A549 (cell line): ENCODE measurements at regions not wholly inside any gene's neighbourhood (a gene's known extent, or its start where the extent isn't known, plus 50 kb on each side); places are given as distances from the start of the nearest gene placed in this dataset.

Experiments used
- ATAC-seq, 2 experiments: fragments of 200-7000 bp in 1 of 2; fragments of >200 bp in 1 of 2; cut with Nextera tagmentation in 1 of 2; cut with Tn5 transposase in 1 of 2; 3 replicates each; pipeline versions ENCODE4 v1.8.0 to v1.9.1; 2018 to 2020; ENCODE audit warnings: mild to moderate bottlenecking in 1 of 2, moderate library complexity in 1 of 2
- CTCF ChIA-PET: fragments of 300-600 bp; sonication (Branson Sonifier 250); formaldehyde crosslinking; extraction: SDS; loops from one replicate; lab custom pipeline; 2021; ENCODE audit warnings: antibody characterized with exemption, inconsistent platforms; lab: Yijun Ruan, JAX
- POLR2A ChIA-PET: fragments of 350-600 bp; formaldehyde crosslinking; extraction: SDS; loops from one replicate; lab custom pipeline; 2021; ENCODE audit warnings: antibody characterized with exemption, inconsistent platforms; lab: Yijun Ruan, JAX
- DNase-seq, 2 experiments: peaks; one replicate each; pipeline versions ENCODE4 v3.0.0 to v3.0.0-alpha.2; 2011 to 2016; ENCODE audit warnings: low read depth in 1 of 2, low spot score in 1 of 2
- FAIRE-seq: peaks from 2 replicates; lab custom pipeline; 2011; peaks lifted over from hg19 to GRCh38; lab: Jason Lieb, UNC
- H3K27ac ChIP-seq, 2 experiments: fragments of >200 bp; sonication (Bioruptor Twin); formaldehyde crosslinking; 3 replicates each; pipeline ENCODE4 v1.5.1; 2016 to 2017
- H3K4me1 ChIP-seq: fragments of >200 bp; sonication (Bioruptor Twin); formaldehyde crosslinking; 3 replicates; pipeline ENCODE4 v1.6.1; 2016
- H3K4me2 ChIP-seq: fragments of >200 bp; sonication (Bioruptor Twin); formaldehyde crosslinking; 3 replicates; pipeline ENCODE4 v1.6.1; 2016
- H3K4me3 ChIP-seq: fragments of >200 bp; sonication (Bioruptor Twin); formaldehyde crosslinking; 3 replicates; pipeline ENCODE4 v1.5.1; 2016
- H3K9me3 ChIP-seq: fragments of >200 bp; sonication (Bioruptor Twin); formaldehyde crosslinking; 3 replicates; pipeline ENCODE4 v1.6.1; 2016
- BHLHE40 ChIP-seq: IDR thresholded peaks from 2 replicates; pipeline ENCODE4 v1.6.1; 2012; ENCODE audit warnings: low read depth, low read length, inconsistent platforms
- CBX8 ChIP-seq: fragments of 200-600 bp; sonication (generic); IDR thresholded peaks from 2 replicates; pipeline ENCODE4 v1.6.1; 2016
- CEBPB ChIP-seq, 2 experiments: fragments of >200 bp in 1 of 2; sonication (Bioruptor Twin) in 1 of 2; formaldehyde crosslinking in 1 of 2; IDR thresholded peaks; 2 replicates each; pipeline ENCODE4 v1.6.1; 2012 to 2016
- CHD4 ChIP-seq: fragments of 200-600 bp; sonication (generic); IDR thresholded peaks from 2 replicates; pipeline ENCODE4 v1.6.1; 2016; ENCODE audit warnings: antibody characterized with exemption, mild to moderate bottlenecking, borderline replicate concordance
- CTCF ChIP-seq: fragments of >200 bp; sonication (Bioruptor Twin); formaldehyde crosslinking; IDR thresholded peaks from 3 replicates; pipeline ENCODE4 v1.5.1; 2016
- E2F6 ChIP-seq: IDR thresholded peaks from 2 replicates; pipeline ENCODE4 v1.6.1; 2012; ENCODE audit warnings: low read depth, borderline replicate concordance
- EHF ChIP-seq: fragments of 250-450 bp; sonication (Bioruptor Pico); IDR thresholded peaks from 2 replicates; pipeline ENCODE4 v1.5.0; 2020; ENCODE audit warnings: mild to moderate bottlenecking
- FOSB ChIP-seq: fragments of 250-450 bp; sonication (Bioruptor Pico); IDR thresholded peaks from 2 replicates; pipeline ENCODE4 v1.5.0; 2020; ENCODE audit warnings: mild to moderate bottlenecking, moderate library complexity
- HES2 ChIP-seq: fragments of >200 bp; sonication (Bioruptor Twin); formaldehyde crosslinking; IDR thresholded peaks from 2 replicates; pipeline ENCODE4 v1.6.1; 2016
- HOXB13 ChIP-seq: fragments of 250-450 bp; sonication (Bioruptor Pico); IDR thresholded peaks from 2 replicates; pipeline ENCODE4 v1.5.0; 2020; ENCODE audit warnings: low read depth, mild to moderate bottlenecking, moderate library complexity
- KDM5A ChIP-seq: fragments of 200-600 bp; sonication (generic); IDR thresholded peaks from 2 replicates; pipeline ENCODE4 v1.6.1; 2016; ENCODE audit warnings: antibody characterized with exemption, mild to moderate bottlenecking
- MAX ChIP-seq: IDR thresholded peaks from 2 replicates; pipeline ENCODE4 v1.6.1; 2012
- MYC ChIP-seq: IDR thresholded peaks from 2 replicates; pipeline ENCODE4 v1.6.1; 2012; ENCODE audit warnings: mild to moderate bottlenecking, inconsistent platforms, low read length, improper control_type of control experiment, borderline replicate concordance
- NFE2L2 ChIP-seq: fragments of 150-350 bp; conservative IDR thresholded peaks from 2 replicates; pipeline ENCODE4 v1.6.1; 2014; ENCODE audit warnings: low read length
- NPAS2 ChIP-seq: fragments of 250-450 bp; sonication (Bioruptor Pico); IDR thresholded peaks from 2 replicates; pipeline ENCODE4 v1.8.0; 2022; ENCODE audit warnings: mild to moderate bottlenecking, moderate library complexity, borderline replicate concordance
- PBX3 ChIP-seq: IDR thresholded peaks from 2 replicates; pipeline ENCODE4 v1.6.1; 2012
- RCOR1 ChIP-seq: fragments of 150-350 bp; IDR thresholded peaks from 2 replicates; pipeline ENCODE4 v1.6.1; 2014; ENCODE audit warnings: antibody characterized with exemption, low read length, low read depth
- REST ChIP-seq: fragments of 200-600 bp; sonication (generic); IDR thresholded peaks from 2 replicates; pipeline ENCODE4 v1.6.1; 2016; ENCODE audit warnings: antibody characterized with exemption, mild to moderate bottlenecking, moderate library complexity
- SMC3 ChIP-seq: fragments of >200 bp; sonication (Bioruptor Twin); formaldehyde crosslinking; IDR thresholded peaks from 3 replicates; pipeline ENCODE4 v1.6.1; 2018; ENCODE audit warnings: inconsistent platforms
- ZFP36 ChIP-seq: fragments of 450-650 bp; IDR thresholded peaks from 2 replicates; pipeline ENCODE4 v1.6.1; 2014; ENCODE audit warnings: borderline replicate concordance; ENCODE audit not compliant: partially characterized antibody
- WGBS: methylation state at CpG from one replicate; pipeline ENCODE4 v1.1.6; 2017; ENCODE audit errors: missing lambda C conversion rate; 5-methylcytosine and 5-hydroxymethylcytosine counted together

- Histone ChIP-seq H3K4me2 (no peak overlapping the region), H3K27ac (no peak overlapping the region), H3K4me1 (no peaks in the 10 kb centered on the region), H3K4me3 (no peak overlapping the region), H3K9me3 (no peaks in the 10 kb centered on the region; the same call in 2 of the 3 replicates)
- FAIRE-seq (no peak), DNase-seq (no peak), ATAC-seq (no peak)
- WGBS = 18% methylated on average over 7 of the region's 7 CpGs
- TF ChIP-seq MAX (no peak), NPAS2 (CRISPR knock-in tag) (no peak), REST (no peak), MYC (no peak), ZFP36 (no peak), FOSB (no peak), KDM5A (no peak), HOXB13 (no peak), E2F6 (no peak), BHLHE40 (no peak), CBX8 (no peak)
- POLR2A ChIA-PET = no interaction called here
- CTCF ChIA-PET = no interaction called here
Observed at GRCh38 chr5:168128111-168128510, 163.3 kb upstream of the WWC1 start.

DNA sequence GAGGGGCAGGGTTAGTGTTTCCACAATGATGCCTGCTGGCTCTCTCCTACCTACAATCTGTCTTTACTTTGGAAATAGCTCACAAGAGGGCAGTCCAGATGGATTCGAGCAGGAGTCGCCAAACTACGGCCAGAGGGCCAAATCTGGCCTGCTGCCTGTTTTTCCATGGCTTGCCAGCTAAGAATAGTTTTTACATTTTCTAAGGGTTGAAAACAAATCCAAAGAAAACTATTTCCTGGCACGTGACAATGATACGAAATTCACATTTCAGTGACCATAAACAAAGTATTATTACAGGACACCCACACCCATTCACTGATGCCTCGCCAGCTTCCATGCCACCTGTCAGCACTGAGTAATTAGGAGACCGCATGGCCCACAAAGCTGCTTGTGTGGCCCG lies 162.9 kb upstream of the WWC1 start:
- ATAC-seq = no peak
- DNase-seq = no peak
- POLR2A ChIA-PET = no interaction called here
- Histone ChIP-seq H3K4me3 (no peak overlapping the region), H3K27ac (no peak overlapping the region), H3K4me2 (no peak overlapping the region), H3K9me3 (no peaks in the 10 kb centered on the region; the same call in 2 of the 3 replicates), H3K4me1 (no peaks in the 10 kb centered on the region)
- 3% methylated on average over 8 of the region's 8 CpGs for WGBS
- TF ChIP-seq CHD4 (no peak), EHF (CRISPR knock-in tag) (no peak), MYC (no peak), CTCF (no peak), HES2 (no peak)
- CTCF ChIA-PET = interaction anchor here (0.7 to 1.2 kb wide), 2 partner anchors 28 to 91 kb away, joined by 3 read pairs; no protein-coding TSS in a partner anchor
- FAIRE-seq = no peak

- no peaks in the 10 kb centered on the region; the same call in 2 of the 3 replicates for H3K9me3 ChIP-seq
- no peaks in the 10 kb centered on the region for H3K4me1 ChIP-seq
- WGBS = 36% methylated on average over 3 of the region's 3 CpGs
- ChIA-PET CTCF (no interaction called here), POLR2A (no interaction called here)
- H3K4me3 ChIP-seq = no peak overlapping the region
- FAIRE-seq (no peak), DNase-seq (no peak), ATAC-seq (no peak)
- no peak overlapping the region for H3K4me2 ChIP-seq
- TF ChIP-seq PBX3 (no peak), MAX (no peak), RCOR1 (no peak), NFE2L2 (no peak), SMC3 (no peak), CEBPB (IDR thresholded peaks at IDR 0.05) (no peak)
- no peak overlapping the region for H3K27ac ChIP-seq
Observed at GRCh38 chr5:168131519-168131918, 159.9 kb upstream of the WWC1 start.
